Parathyroid adenoma (tissue), 2 donors: ENCODE measurements at regions not wholly inside any gene's neighbourhood (a gene's known extent, or its start where the extent isn't known, plus 50 kb on each side); places are given as distances from the start of the nearest gene placed in this dataset.

ENCODE experiments used
- H2AFZ ChIP-seq: fragments of 300-600 bp; sonication (generic); one replicate; pipeline ENCODE4 v1.7.0; 2017; ENCODE audit warnings: antibody characterized with exemption, mild to moderate bottlenecking
- H3K27ac ChIP-seq: fragments of 300-600 bp; sonication (generic); one replicate; pipeline ENCODE4 v1.7.0; 2017
- H3K27me3 ChIP-seq: fragments of 300-600 bp; sonication (generic); one replicate; pipeline ENCODE4 v1.7.0; 2017; ENCODE audit warnings: low read length; ENCODE audit not compliant: control insufficient read depth, insufficient read depth
- H3K36me3 ChIP-seq: fragments of 300-600 bp; sonication (generic); one replicate; pipeline ENCODE4 v1.7.0; 2017; ENCODE audit warnings: low read length; ENCODE audit not compliant: control insufficient read depth, insufficient read depth
- H3K4me1 ChIP-seq: fragments of 300-600 bp; sonication (generic); one replicate; pipeline ENCODE4 v1.7.0; 2017; ENCODE audit warnings: control low read depth
- H3K4me2 ChIP-seq: fragments of 300-600 bp; sonication (generic); one replicate; pipeline ENCODE4 v1.7.0; 2017; ENCODE audit warnings: low read length
- H3K4me3 ChIP-seq: fragments of 300-600 bp; sonication (generic); one replicate; pipeline ENCODE4 v1.7.0; 2017; ENCODE audit warnings: low read depth, low read length
- H3K79me2 ChIP-seq: fragments of 300-600 bp; sonication (generic); one replicate; pipeline ENCODE4 v1.7.0; 2017; ENCODE audit warnings: control low read depth
- H3K9ac ChIP-seq: fragments of 300-600 bp; sonication (generic); one replicate; pipeline ENCODE4 v1.7.0; 2017; ENCODE audit warnings: mild to moderate bottlenecking
- H3K9me3 ChIP-seq: fragments of 300-600 bp; sonication (generic); one replicate; pipeline ENCODE4 v1.7.0; 2017; ENCODE audit warnings: low read length; ENCODE audit not compliant: control insufficient read depth
- TF ChIP-seq, protein P1 (sequence below): fragments of 300-600 bp; sonication (generic); IDR thresholded peaks from one replicate; pipeline ENCODE4 v1.7.0; 2017; ENCODE audit warnings: antibody characterized with exemption, mild to moderate bottlenecking
- donor health status: primary hyperparathyroidism.

DNA sequence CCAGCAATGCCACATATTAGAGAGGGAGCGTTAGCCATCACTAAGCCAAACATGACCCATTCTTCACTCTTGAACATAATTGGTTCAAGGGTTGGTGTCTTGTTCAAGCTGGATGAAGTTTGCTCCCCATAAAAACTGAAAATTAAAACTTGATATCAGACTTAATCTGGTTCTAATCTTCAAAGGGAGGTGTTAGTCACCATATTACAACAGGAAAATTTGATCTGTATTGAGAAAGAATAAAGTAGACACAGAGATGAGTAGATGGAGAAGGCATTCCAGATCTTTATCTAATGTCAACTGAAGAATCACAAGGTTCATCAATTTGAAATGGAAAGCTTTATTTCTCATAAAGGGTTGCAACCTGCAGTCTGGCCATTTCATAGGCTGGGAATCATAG, 972.8 kb downstream of the HACE1 start:
- no peak overlapping the region for H3K9ac ChIP-seq
- no peak overlapping the region for H3K27ac ChIP-seq
- H3K79me2 ChIP-seq: no peaks in the 10 kb centered on the region
- TF ChIP-seq, protein P1, sequence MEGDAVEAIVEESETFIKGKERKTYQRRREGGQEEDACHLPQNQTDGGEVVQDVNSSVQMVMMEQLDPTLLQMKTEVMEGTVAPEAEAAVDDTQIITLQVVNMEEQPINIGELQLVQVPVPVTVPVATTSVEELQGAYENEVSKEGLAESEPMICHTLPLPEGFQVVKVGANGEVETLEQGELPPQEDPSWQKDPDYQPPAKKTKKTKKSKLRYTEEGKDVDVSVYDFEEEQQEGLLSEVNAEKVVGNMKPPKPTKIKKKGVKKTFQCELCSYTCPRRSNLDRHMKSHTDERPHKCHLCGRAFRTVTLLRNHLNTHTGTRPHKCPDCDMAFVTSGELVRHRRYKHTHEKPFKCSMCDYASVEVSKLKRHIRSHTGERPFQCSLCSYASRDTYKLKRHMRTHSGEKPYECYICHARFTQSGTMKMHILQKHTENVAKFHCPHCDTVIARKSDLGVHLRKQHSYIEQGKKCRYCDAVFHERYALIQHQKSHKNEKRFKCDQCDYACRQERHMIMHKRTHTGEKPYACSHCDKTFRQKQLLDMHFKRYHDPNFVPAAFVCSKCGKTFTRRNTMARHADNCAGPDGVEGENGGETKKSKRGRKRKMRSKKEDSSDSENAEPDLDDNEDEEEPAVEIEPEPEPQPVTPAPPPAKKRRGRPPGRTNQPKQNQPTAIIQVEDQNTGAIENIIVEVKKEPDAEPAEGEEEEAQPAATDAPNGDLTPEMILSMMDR: no peak
- H3K27me3 ChIP-seq: no peaks in the 10 kb centered on the region
- no peak overlapping the region for H3K4me2 ChIP-seq
- H3K9me3 ChIP-seq: no peaks in the 10 kb centered on the region
- H3K36me3 ChIP-seq: no peaks in the 10 kb centered on the region
- no peak overlapping the region for H3K4me3 ChIP-seq
- no peak overlapping the region for H2AFZ ChIP-seq
- H3K4me1 ChIP-seq: no peaks in the 10 kb centered on the region

GRCh38 chr6:103885446-103885845, 974.3 kb downstream of the HACE1 start:
- Histone ChIP-seq H3K9ac (no peak overlapping the region), H3K9me3 (no peaks in the 10 kb centered on the region), H2AFZ (no peak overlapping the region), H3K4me2 (no peak overlapping the region), H3K79me2 (no peaks in the 10 kb centered on the region), H3K36me3 (no peaks in the 10 kb centered on the region), H3K27me3 (no peaks in the 10 kb centered on the region), H3K4me1 (no peaks in the 10 kb centered on the region), H3K27ac (no peak overlapping the region), H3K4me3 (no peak overlapping the region)
- TF ChIP-seq, protein P1: no peak

- Histone ChIP-seq H3K9ac (no peak overlapping the region), H3K4me1 (no peaks in the 10 kb centered on the region), H3K27me3 (no peaks in the 10 kb centered on the region), H3K79me2 (no peaks in the 10 kb centered on the region), H3K36me3 (no peaks in the 10 kb centered on the region), H3K4me2 (no peak overlapping the region), H3K4me3 (no peak overlapping the region), H2AFZ (no peak overlapping the region), H3K27ac (no peak overlapping the region), H3K9me3 (no peaks in the 10 kb centered on the region)
- TF ChIP-seq, protein P1: no peak
These were observed 979.9 kb downstream of the HACE1 start for GRCh38 chr6:103879800-103880199.

GRCh38 chr6:103875221-103875620, 984.5 kb downstream of the HACE1 start:
- no peak overlapping the region for H3K27ac ChIP-seq
- no peak overlapping the region for H3K4me2 ChIP-seq
- H3K36me3 ChIP-seq: no peaks in the 10 kb centered on the region
- no peaks in the 10 kb centered on the region for H3K9me3 ChIP-seq
- H3K79me2 ChIP-seq: no peaks in the 10 kb centered on the region
- H2AFZ ChIP-seq: no peak overlapping the region
- no peaks in the 10 kb centered on the region for H3K27me3 ChIP-seq
- H3K9ac ChIP-seq: no peak overlapping the region
- TF ChIP-seq, protein P1: no peak
- H3K4me1 ChIP-seq: no peaks in the 10 kb centered on the region
- no peak overlapping the region for H3K4me3 ChIP-seq

DNA sequence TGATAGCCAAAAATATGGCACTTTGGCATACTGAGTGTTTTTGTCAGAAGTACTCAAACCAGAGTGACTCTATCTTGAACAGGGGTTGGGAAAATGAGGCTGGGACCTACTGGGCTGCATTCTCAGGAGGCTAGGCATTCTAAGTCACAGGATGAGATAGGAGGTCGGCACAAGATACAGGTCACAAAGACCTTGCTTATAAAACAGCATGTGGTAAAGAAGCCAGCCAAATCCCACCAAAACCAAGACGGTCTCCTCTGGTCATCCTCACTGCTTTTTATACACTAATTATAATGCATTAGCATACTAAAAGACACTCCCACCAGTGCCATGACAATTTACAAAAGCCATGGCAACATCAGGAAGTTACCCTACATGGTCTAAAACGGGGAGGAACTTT, 985.1 kb downstream of the HACE1 start:
- H3K4me2 ChIP-seq: no peak overlapping the region
- H3K36me3 ChIP-seq: no peaks in the 10 kb centered on the region
- H3K27ac ChIP-seq: no peak overlapping the region
- H2AFZ ChIP-seq: no peak overlapping the region
- no peaks in the 10 kb centered on the region for H3K9me3 ChIP-seq
- no peaks in the 10 kb centered on the region for H3K79me2 ChIP-seq
- H3K9ac ChIP-seq: no peak overlapping the region
- H3K27me3 ChIP-seq: no peaks in the 10 kb centered on the region
- TF ChIP-seq, protein P1: no peak
- no peaks in the 10 kb centered on the region for H3K4me1 ChIP-seq
- no peak overlapping the region for H3K4me3 ChIP-seq
